ENCODE measurements at regions not wholly inside any gene's neighbourhood (a gene's known extent, or its start where the extent isn't known, plus 50 kb on each side); places are given as distances from the start of the nearest gene placed in this dataset.
"Not testable (repeated sequence)": the region's sequence is repeated elsewhere in the genome, so short reads cannot be mapped to it uniquely, and the experiment has no call there.

GRCh38 chr13:61275251-61275650, 140.4 kb downstream of the PCDH20 start:
- H3K27me3 ChIP-seq: no peaks in the 10 kb centered on the region
- H3K4me1 ChIP-seq: no peaks in the 10 kb centered on the region
- intact Hi-C loops (cut with DNase I): no loop called here
- no peak for ATAC-seq
- no peak for DNase-seq
- no peak overlapping the region for H3K4me3 ChIP-seq
- no peak overlapping the region for H3K27ac ChIP-seq
- no peak for TF ChIP-seq CTCF (IDR thresholded peaks at IDR 0.05)
- peaks cover 0 to 19% of the 10 kb centered on the region in 2 donors for H3K9me3 ChIP-seq
- no peaks in the 10 kb centered on the region for H3K36me3 ChIP-seq

- ATAC-seq; H3K27ac ChIP-seq; H3K36me3 ChIP-seq; intact Hi-C loops (cut with DNase I); H3K4me3 ChIP-seq; H3K4me1 ChIP-seq; H3K27me3 ChIP-seq: not testable (repeated sequence)
- peaks cover 0 to 36% of the 10 kb centered on the region in 2 donors for H3K9me3 ChIP-seq
- DNase-seq: peak in 1 of 4 donors; percentile 30
Observed at GRCh38 chr13:61266896-61267295, 148.8 kb downstream of the PCDH20 start.

GRCh38 chr13:61261746-61262472, 153.7 kb downstream of the PCDH20 start:
- ATAC-seq: no peak
- Histone ChIP-seq H3K4me1 (no peaks in the 10 kb centered on the region), H3K27me3 (no peaks in the 10 kb centered on the region), H3K4me3 (no peak overlapping the region), H3K9me3 (peaks cover 0 to 3% of the 10 kb centered on the region in 2 donors), H3K36me3 (no peaks in the 10 kb centered on the region), H3K27ac (no peak overlapping the region)
- no peak for TF ChIP-seq CTCF (IDR thresholded peaks at IDR 0.05)
- DNase-seq: peak in 1 of 4 donors; percentile 6
- intact Hi-C loops (cut with DNase I): no loop called here

GRCh38 chr13:61258185-61258584, 157.5 kb downstream of the PCDH20 start:
- ATAC-seq: no peak
- H3K9me3 ChIP-seq: no peaks in the 10 kb centered on the region
- intact Hi-C loops (cut with DNase I): no loop called here
- DNase-seq: no peak
- no peak overlapping the region for H3K27ac ChIP-seq
- no peaks in the 10 kb centered on the region for H3K4me1 ChIP-seq
- H3K4me3 ChIP-seq: no peak overlapping the region
- H3K27me3 ChIP-seq: no peaks in the 10 kb centered on the region
- no peaks in the 10 kb centered on the region for H3K36me3 ChIP-seq
- TF ChIP-seq CTCF (IDR thresholded peaks at IDR 0.05): no peak

GRCh38 chr13:61255040-61255796, 160.4 kb downstream of the PCDH20 start:
- H3K9me3 ChIP-seq: no peaks in the 10 kb centered on the region
- H3K27ac ChIP-seq: no peak overlapping the region
- ATAC-seq (no peak), DNase-seq (no peak)
- no peaks in the 10 kb centered on the region for H3K36me3 ChIP-seq
- no peak for TF ChIP-seq CTCF (IDR thresholded peaks at IDR 0.05)
- no peaks in the 10 kb centered on the region for H3K27me3 ChIP-seq
- H3K4me1 ChIP-seq: no peaks in the 10 kb centered on the region
- intact Hi-C loops (cut with DNase I): no loop called here
- H3K4me3 ChIP-seq: no peak overlapping the region

Measured in left lung (tissue), 4 donors.